ENCODE measurements at regions not wholly inside any gene's neighbourhood (a gene's known extent, or its start where the extent isn't known, plus 50 kb on each side); places are given as distances from the start of the nearest gene placed in this dataset.

DNA sequence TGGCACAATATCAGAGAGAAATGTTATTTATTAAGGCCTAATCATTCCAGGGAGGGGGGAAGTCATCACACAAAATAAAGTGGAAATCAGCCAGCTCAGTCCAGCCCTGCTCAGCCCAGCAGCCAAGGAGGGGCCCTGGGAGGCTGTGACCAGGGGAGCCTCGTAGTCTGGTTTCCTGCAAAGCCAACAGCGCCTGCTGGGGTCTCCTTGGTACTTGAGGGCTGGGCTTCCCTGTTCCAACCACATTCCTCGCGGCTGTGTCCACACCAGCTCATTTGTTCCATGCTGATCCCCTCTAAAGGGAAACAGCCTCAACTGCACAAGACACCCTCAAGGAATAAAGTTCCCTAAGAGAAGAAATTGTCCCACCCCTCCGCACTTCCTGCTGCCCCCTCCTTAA lies 154.0 kb downstream of the TMEM132E start:
- DNase-seq: no peak

GRCh38 chr17:34730816-34731215 lies 151.4 kb downstream of the TMEM132E start:
- no peak for DNase-seq

GRCh38 chr17:34728771-34729310 lies 149.5 kb downstream of the TMEM132E start:
- no peak for DNase-seq

GRCh38 chr17:34727601-34728000 lies 148.2 kb downstream of the TMEM132E start:
- DNase-seq: no peak

DNA sequence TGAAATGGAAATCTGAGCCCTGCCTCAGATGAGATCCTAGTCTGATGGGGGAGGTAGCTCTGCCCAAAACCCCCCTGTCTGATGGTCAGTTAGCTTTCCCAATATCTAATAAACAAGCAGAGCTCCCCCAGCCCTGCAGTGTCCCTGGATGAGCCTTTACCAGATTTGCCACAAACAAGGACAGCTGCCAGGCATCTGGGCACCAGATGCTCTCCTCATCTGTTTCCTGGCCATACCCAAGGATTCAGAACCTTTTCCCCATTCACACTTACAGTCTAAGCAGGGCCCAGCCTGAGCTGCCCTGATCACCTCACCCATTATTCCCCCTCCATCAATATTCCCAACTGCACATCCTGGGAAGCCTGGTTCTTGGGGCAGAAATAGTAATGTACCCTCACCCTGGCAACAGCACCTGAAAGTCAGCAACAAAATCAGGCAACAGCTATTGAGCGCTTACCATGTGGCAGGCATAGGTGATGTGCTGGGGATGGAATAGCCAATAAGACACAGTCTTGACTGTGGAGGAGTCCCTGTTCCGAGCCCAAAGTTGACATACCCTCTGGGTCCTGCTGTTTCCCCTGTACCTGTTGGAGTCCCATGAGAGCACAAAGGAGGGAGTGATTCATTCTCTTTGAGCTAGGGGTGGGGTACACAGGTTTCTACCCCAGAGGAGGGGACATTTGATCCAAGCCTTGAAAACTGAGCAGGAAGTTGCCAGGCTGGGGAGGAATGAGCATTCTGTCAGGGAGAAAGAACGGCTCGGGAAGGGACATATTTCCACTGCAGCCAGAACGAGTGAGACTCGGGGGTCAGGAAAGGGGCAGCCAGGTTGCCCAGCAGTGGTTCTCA lies 147.4 kb downstream of the TMEM132E start:
- DNase-seq: no peak

DNA sequence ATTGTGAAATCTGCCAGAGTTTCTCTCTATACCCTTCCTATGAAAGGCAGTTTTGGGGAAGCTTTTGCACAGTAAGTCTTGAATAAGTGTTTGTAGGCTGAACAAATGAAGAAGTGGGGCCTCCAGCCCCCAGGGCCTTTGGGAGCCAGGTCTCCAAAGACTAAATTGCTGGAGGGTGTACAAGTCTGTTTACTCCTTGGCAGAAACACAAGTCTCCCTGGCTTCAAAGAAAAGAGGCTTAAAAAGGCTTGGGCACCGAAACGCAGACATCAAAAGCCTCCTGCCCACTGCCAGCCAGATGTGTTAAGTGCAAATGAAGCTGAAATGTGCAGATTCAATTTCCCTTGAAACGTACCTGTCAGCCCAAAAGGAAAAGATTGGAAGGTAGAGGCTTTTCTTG lies 146.3 kb downstream of the TMEM132E start:
- no peak for DNase-seq

GRCh38 chr17:34725008-34725407 lies 145.6 kb downstream of the TMEM132E start:
- DNase-seq: no peak

DNA sequence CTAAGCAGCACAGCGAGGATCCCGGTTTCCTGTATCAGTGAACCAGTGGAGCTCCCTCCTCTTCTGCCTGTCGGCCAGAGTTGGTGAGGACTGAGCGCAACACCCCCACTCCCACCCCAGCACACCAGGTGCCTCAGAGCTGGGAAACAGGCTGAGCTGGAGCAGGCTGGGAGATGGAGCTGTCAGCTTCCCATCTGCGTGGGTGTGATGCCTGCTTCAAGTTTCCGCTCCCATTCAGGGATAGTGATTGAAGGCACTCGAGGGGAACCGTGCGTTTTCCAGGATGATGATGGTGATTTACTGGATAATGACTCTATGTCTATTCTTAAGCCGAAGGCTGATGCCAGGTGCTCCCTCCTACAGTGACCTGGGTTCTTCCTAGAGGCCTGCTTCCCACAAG lies 144.5 kb downstream of the TMEM132E start:
- no peak for DNase-seq

- DNase-seq: no peak
Measured at GRCh38 chr17:34721326-34721725, 141.9 kb downstream of the TMEM132E start.

GRCh38 chr17:34720760-34721159 lies 141.4 kb downstream of the TMEM132E start:
- DNase-seq: no peak

DNA sequence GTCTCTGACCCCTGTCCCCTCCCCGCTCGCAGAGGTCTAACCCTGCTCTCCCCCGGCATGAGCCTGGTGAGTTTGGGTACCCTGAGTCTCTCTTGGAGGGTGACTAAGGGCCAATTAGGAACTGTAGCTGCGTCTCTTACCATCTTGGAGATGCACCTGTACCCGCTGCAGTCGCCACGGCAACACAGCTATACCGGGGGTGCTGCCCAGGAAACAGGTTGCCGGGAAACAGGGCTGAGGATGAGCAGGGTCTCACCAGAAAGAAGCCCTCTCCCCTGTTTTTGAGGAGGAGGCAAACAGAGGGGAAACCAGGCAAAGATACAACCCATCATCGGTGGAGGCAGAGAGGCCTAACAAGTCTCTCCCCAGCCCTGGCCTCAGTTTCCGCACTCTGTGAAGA lies 140.2 kb downstream of the TMEM132E start:
- DNase-seq: no peak

DNA sequence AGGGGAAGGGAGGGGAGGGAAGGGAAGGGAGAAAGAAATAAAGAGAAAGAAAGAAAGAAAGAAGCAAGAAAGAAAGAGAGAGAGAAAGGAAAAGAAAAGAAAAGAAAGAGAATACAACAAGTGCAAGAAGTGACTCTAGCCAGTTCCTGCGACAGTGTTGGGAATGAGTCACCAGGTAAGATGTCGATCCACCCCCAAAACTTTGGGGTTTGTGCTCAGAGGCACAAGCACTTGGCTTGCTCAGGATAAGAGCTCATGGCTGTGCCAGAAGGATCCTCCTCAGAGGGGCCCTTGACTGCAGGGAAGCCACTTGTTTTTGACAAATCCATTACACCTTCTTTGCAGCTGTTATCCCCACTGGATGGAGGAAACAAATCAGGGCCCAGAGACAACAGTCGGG lies 137.7 kb downstream of the TMEM132E start:
- no peak for DNase-seq

DNA sequence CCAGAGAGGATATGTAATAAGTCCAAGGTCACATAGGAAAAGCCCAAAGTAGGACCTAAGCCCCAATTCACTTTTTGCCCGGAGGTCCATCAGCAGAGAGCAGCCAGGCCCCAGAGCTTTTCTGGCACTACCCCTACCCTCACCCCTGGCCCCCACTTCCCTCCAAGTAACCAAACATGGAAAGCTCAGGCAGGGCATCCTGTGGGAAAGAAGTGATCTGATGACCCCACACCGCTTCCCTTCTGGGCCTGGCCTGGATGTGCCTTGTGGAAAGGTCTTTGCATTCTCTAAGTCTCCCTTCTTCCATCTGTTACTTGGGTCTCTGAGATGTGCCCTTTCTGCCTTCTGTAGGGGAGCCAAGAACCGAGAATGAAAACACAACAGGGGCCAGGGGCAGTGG lies 136.9 kb downstream of the TMEM132E start:
- no peak for DNase-seq

DNA sequence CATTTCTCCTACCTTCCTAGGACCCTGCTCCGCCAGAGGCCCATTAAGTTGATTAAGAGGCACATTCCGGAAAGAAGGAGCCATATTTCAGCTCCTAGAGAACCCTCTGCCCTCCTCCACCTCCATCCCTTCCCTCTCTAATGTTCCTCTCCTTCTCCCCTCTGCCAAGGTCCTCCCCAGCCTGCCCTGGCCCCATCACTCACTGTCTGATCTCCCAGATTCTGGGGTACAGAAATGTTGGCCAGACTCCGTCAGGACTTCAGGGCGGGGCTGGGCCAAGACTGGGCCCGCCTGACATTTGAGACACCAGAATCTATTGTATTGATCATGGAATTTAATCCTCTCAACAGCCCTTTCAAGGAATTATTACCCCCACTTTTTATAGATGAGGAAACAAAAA lies 136.1 kb downstream of the TMEM132E start:
- DNase-seq: no peak

DNA sequence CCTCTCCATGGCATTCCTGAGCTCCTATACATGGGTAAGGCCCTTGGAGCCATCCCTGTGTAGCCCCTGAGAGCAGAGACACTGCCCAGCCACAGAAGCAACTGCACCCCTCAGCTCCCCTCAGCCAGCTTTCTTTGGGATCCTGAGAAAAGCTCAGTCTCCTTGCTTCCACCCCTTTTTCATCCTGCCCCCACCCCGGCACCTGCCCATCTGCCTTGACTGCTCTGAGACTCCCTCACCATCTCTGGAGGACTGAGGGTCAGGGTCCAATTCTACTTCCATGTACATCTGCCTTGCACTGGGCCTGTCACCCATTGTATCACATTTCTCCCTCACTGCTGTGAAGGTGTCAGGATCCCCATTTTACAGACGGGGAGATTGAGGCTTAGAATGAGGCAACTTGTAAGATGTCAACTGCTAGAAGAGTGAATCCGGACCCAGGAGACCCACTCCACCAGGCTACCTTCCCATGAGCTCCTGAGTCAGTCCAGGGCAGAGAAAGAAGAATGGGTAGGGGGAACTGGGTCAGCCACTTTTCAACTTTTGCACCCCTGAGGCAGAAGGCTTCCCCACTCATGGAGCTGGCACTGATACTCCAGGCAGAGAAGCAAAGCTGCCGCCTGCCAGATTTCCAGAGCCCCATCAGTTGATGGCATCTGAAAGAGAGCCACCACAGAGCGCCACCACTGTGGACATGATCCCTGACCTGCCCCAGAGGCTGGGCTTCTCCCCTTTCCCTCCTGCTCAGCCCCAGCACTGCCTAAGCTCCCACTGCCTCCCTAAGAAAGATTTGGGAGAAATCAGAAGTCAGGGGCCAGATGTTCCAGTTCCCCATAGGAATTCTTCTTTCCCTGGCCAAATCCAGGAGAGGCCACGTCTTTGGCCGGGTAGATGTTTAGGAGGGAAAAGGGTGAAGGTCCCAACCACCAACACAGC lies 135.4 kb downstream of the TMEM132E start:
- no peak for DNase-seq

DNA sequence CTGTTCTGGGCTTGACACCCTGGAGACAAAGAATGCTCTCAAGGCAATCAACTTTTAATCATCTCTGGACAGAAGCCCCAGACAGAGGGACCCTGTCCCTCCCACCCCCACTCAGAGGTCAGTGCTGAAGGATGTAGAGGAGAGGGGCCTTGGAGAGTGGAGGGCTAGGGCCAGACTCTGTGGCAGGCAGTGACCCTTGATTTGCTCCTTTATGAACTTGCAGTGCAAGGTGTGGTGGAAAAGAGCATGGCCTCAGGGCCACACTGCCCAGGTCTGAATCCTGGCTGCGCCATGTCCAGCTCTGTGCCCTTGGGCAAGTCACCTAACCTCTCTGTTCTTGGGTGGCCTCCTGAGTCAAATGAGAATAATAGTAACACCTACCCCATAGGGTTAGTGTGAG lies 134.3 kb downstream of the TMEM132E start:
- DNase-seq: no peak

DNA sequence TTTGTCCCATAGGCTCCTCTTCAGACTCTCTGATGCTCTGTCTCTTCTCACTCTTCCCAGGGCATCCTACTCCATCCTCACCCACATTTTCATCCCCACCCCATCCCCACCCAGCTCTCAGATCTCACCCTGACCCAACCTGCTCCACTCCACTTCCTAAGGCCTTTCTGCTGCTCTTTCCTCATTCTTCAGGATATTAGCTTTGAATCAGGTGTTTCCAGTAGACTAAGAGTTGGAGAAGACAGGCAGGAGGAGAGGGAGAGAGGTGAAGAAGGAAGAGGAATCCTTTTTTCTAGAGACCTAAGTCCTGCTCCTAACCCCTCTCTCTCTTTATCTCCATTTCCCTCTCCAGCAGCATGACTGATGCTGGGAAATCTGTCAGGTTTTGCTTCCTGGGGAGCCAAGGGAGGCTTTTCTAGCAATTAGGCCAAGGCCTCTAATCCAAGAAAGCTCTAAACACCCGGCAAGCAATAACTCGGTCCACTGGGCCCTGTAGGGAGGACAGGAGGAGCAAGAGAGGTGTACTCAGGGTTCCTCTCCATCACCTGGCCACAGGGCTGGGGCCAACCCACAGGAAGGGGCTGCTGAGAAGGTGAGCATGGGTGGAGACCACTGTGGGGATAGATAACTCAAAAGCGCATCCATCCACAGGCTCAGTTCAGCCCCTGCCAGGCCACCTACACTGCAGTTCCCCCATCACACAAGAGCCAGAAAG lies 133.3 kb downstream of the TMEM132E start:
- DNase-seq: no peak

DNA sequence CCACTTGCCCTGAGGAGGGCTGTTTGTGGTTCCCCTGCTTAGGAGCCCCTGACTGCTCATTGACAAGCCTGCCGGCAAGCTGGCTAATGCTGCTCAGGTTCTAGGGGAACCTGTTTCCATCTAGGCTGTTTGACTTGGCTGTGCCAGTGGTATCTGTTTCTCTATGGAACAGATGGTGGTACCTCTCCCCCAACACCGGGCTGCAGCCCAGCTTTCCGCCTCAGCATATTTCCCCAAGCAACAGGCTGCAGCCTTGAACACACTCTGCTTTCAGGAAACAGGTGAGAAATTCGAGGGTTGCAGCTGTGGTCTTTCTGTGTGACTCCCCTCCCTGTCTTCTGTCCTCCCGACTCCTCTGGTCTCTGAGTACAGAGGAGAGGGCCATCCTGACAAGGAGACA lies 132.3 kb downstream of the TMEM132E start:
- no peak for DNase-seq

DNA sequence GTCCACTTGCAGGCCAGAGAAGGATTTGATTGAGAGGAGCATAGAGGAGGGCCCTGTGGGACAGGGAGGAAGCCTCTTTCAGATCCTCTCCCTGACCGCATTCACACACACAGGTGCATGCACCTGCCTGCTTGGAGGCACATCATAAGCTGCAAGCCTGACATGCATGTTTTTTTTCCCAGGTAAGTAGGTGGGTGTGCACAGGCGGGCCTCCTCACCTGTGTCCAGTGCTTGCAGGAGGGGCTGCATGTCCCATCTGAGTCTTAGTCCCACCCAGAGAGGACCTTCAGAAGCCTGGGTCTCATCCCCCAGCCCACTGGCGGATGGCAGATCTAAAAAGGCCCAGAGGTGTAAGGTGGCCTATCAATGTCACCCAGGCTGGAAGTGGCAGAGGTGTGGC lies 130.8 kb downstream of the TMEM132E start:
- no peak for DNase-seq

DNA sequence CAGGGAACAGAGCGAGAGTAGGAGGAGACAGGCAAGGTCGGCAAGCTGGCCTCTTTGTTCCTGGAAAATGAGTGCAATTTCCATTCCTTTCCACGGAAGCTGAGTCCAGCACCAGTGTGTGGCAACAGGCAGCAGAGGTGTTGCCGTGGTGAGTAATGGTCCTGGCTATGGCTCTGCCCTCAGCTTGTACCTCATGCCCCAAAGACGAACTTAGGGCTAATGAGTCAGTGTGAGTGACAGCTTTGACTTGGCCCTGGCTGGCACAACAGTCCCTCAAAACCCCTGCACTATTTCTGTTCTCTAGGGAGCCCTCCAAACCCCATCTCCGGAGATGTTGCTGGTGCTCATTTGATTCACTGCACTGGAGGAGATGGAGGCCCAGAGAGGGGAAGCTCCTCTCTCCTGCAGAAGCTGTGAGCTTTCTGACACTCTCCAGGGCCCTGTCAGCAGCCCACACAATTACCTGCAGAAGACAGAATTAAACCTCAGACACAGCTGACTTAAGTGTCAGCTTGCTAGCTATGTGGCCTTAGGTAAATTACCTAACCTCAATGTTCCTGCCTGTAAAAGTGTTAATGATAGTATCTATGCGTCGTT lies 129.9 kb downstream of the TMEM132E start:
- no peak for DNase-seq

DNA sequence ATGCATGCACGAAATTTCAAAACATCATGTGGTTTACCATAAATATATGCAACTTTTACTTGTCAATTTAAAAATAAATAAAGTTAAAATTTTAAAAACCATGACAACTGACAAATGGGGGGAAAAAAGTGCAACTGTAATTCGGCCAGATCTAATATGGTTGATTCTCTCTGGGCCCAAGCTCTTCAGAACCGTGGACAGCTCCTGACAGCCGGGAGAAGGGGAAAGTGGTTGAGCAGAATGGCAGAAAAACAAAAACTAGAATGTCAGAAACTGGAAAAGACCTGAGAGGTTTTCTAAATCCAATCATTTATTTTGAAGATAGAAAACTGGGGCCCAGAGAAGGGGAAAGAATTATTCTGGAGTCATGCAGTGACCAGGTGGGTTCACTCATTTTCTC lies 126.6 kb downstream of the TMEM132E start:
- no peak for DNase-seq

GRCh38 chr17:34703533-34703932 lies 124.2 kb downstream of the TMEM132E start:
- DNase-seq: no peak

DNA sequence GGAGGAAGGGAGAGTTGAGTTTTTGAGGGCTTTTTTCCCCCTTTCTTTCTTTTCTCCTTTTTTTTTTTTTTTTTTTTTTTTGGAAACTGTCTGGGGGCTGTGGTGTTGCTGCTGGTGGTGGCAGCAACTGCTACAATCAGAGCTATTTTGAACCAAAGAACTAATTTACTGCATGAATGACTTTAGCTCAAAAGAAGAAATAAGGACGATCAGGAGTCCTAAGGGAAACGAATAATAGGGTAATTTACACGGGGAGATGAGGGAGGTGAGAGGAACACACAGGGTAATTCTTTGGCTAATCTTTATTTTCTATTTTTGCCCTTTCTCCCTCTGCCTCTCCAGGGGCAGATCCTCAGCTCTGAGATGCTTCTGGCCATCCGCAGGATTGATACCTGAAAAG lies 119.8 kb downstream of the TMEM132E start:
- DNase-seq: no peak

Measured in activated naive CD4-positive, alpha-beta T cell (primary cell).